ENCODE measurements at regions not wholly inside any gene's neighbourhood (a gene's known extent, or its start where the extent isn't known, plus 50 kb on each side); places are given as distances from the start of the nearest gene placed in this dataset.

GRCh38 chr9:115730845-115731244 lies 422.7 kb upstream of the PAPPA start:
- TF ChIP-seq EZH2 (IDR thresholded peaks at IDR 0.05; ENCODE audit: insufficient read depth, poor library complexity, severe bottlenecking) (no peak), EZH2phosphoT487 (IDR thresholded peaks at IDR 0.05; ENCODE audit: insufficient read depth, low read depth) (no peak)
